Activated naive CD8-positive, alpha-beta T cell (primary cell): ENCODE measurements at regions not wholly inside any gene's neighbourhood (a gene's known extent, or its start where the extent isn't known, plus 50 kb on each side); places are given as distances from the start of the nearest gene placed in this dataset.

Experiments used
- H3K27ac Mint-ChIP-seq: one replicate; pipeline ENCODE4 v1.8.0; 2021; ENCODE audit warnings: mixed read lengths
- H3K27me3 Mint-ChIP-seq: one replicate; pipeline ENCODE4 v1.8.0; 2021; ENCODE audit warnings: mixed read lengths
- H3K36me3 Mint-ChIP-seq: one replicate; pipeline ENCODE4 v1.8.0; 2021; ENCODE audit warnings: mixed read lengths
- H3K4me1 Mint-ChIP-seq: one replicate; pipeline ENCODE4 v1.8.0; 2021; ENCODE audit warnings: low read depth, mixed read lengths
- H3K4me3 Mint-ChIP-seq: one replicate; pipeline ENCODE4 v1.8.0; 2021; ENCODE audit warnings: mild to moderate bottlenecking, mixed read lengths
- H3K9me3 Mint-ChIP-seq: one replicate; pipeline ENCODE4 v1.8.0; 2021; ENCODE audit warnings: low read depth, mixed read lengths

- Mint-ChIP-seq H3K4me3 (no peak overlapping the region), H3K9me3 (no peaks in the 10 kb centered on the region), H3K36me3 (peaks cover 6% of the 10 kb centered on the region), H3K27ac (no peak overlapping the region), H3K4me1 (no peaks in the 10 kb centered on the region), H3K27me3 (no peaks in the 10 kb centered on the region)
These were observed 199.4 kb downstream of the TANC2 start for GRCh38 chr17:63165400-63165799.

DNA sequence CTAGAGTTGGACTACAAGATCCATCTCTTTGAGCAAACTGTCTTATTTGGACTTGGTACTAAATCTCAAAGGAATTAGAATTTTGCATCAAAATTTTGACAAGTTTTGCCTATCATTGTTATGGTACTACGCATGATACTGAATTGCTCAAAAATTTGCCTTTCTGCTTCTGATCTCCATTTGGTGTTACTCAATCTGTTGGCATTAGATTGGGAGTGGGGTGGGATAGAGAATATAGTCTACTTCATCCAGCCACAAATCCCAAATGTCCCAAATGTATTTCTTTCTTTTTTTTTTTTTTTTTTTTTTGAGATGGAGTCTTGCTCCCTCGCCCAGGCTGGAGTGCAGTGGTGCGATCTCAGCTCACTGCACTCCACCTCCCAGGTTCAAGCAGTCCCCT, 204.8 kb downstream of the TANC2 start:
- H3K9me3 Mint-ChIP-seq, result no peaks in the 10 kb centered on the region
- peaks cover 10% of the 10 kb centered on the region for H3K36me3 Mint-ChIP-seq
- no peak overlapping the region for H3K27ac Mint-ChIP-seq
- no peaks in the 10 kb centered on the region for H3K4me1 Mint-ChIP-seq
- H3K4me3 Mint-ChIP-seq, result no peak overlapping the region
- no peaks in the 10 kb centered on the region for H3K27me3 Mint-ChIP-seq

DNA sequence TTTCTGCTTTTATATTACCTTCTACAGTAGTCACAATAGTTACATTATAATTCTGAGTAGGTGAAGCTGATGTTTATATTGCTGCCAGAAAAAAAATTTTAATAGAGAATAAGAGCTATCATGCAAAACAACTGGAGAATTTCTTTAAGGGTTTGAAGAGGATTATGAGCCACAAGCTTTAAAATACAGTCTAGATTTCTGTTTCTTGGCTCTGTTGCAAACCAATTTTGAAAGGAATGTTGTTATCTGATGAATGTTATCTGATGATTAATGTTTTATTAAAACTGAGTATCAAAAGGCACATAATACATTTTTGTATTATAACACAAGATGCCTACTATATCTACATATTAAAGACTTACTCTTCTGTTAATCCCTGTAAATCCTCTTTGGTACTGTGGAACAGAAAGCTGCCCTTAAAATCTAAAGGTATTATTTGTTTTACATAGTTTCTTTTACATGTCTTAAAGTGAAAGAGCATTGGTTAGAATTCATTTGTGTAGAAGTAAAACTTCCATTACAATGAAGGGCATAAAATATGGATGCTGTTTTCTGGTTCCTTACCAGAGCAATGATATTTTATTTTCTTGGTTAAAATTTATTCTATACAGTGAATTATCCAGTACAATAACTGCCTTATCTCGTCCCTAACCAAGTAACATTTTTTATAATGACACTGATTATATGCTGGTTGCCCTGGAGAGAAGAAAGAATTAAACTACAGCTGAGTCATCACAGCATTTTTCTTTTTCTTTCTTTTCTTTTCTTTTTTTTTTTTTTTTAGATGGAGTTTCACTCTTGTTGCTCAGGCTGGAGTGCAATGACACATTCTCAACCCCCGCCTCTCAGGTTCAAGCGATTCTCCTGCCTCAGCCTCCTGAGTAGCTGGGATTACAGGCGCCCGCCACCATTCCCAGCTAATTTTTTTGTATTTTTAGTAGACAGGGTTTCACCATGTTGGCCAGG, 205.7 kb downstream of the TANC2 start:
- no peaks in the 10 kb centered on the region for H3K27me3 Mint-ChIP-seq
- no peak overlapping the region for H3K4me3 Mint-ChIP-seq
- no peaks in the 10 kb centered on the region for H3K9me3 Mint-ChIP-seq
- no peaks in the 10 kb centered on the region for H3K4me1 Mint-ChIP-seq
- H3K36me3 Mint-ChIP-seq, result peaks cover 8% of the 10 kb centered on the region
- H3K27ac Mint-ChIP-seq, result no peak overlapping the region

- Mint-ChIP-seq H3K4me3 (no peak overlapping the region), H3K27me3 (no peaks in the 10 kb centered on the region), H3K9me3 (no peaks in the 10 kb centered on the region), H3K36me3 (peaks cover 11% of the 10 kb centered on the region), H3K4me1 (no peaks in the 10 kb centered on the region), H3K27ac (no peak overlapping the region)
These were observed 207.4 kb downstream of the TANC2 start for GRCh38 chr17:63173450-63173849.

- Mint-ChIP-seq H3K36me3 (peaks cover 11% of the 10 kb centered on the region), H3K27ac (no peak overlapping the region), H3K4me3 (no peak overlapping the region), H3K9me3 (no peaks in the 10 kb centered on the region), H3K27me3 (no peaks in the 10 kb centered on the region), H3K4me1 (no peaks in the 10 kb centered on the region)
These were observed 207.9 kb downstream of the TANC2 start for GRCh38 chr17:63173903-63174302.

- Mint-ChIP-seq H3K9me3 (no peaks in the 10 kb centered on the region), H3K27me3 (no peaks in the 10 kb centered on the region), H3K4me3 (no peak overlapping the region), H3K4me1 (no peaks in the 10 kb centered on the region), H3K36me3 (peaks cover 13% of the 10 kb centered on the region), H3K27ac (no peak overlapping the region)
These were observed 212.5 kb downstream of the TANC2 start for GRCh38 chr17:63178530-63178929.

GRCh38 chr17:63181856-63182255, 215.8 kb downstream of the TANC2 start:
- no peak overlapping the region for H3K27ac Mint-ChIP-seq
- H3K36me3 Mint-ChIP-seq, result peaks cover 11% of the 10 kb centered on the region
- H3K4me1 Mint-ChIP-seq, result no peaks in the 10 kb centered on the region

DNA sequence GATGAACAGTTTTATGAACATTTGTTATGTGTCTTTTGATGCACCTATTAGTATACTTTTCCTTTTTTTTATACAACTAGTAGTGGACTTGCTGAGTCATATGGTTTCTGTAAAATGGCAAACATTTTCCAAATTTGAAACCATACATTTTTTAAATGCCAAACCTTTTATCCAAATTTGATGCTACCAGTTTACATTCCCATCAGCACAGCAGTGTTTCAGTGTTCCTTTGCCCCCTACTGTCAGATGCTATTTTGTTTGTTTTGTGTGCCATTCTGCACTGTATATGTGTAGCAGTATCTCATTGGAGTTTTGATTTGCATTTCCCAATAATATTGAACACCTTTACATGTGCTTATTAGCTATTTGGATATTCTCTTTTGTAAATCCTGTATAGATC, 219.4 kb downstream of the TANC2 start:
- peaks cover 3% of the 10 kb centered on the region for H3K9me3 Mint-ChIP-seq
- H3K4me3 Mint-ChIP-seq, result no peak overlapping the region
- peaks cover 2% of the 10 kb centered on the region for H3K4me1 Mint-ChIP-seq
- H3K27ac Mint-ChIP-seq, result no peak overlapping the region
- peaks cover 9% of the 10 kb centered on the region for H3K36me3 Mint-ChIP-seq
- no peaks in the 10 kb centered on the region for H3K27me3 Mint-ChIP-seq

More at GRCh38 chr17:63181856-63182255, 215.8 kb downstream of the TANC2 start:
- peaks cover 3% of the 10 kb centered on the region for H3K9me3 Mint-ChIP-seq
- no peaks in the 10 kb centered on the region for H3K27me3 Mint-ChIP-seq
- H3K4me3 Mint-ChIP-seq, result no peak overlapping the region

DNA sequence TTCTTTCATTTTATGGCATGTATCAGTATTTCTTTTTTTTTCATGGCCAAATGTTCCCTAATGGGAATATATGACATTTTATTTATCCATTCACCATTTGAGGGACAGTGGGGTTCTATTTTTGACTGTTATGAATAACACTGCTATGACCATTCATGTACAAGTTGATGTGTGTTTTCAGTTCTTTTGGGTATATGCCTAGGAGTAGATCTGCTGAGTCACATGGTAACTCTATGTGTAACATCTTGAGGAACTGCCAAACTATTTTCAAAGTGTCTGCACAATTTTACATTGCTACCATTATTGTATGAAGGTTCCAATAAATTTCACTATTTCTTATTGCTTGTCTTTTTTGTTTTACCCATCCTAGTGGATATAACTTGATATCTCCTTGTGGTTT, 223.0 kb downstream of the TANC2 start:
- Mint-ChIP-seq H3K27ac (no peak overlapping the region), H3K36me3 (peaks cover 2% of the 10 kb centered on the region), H3K4me1 (peaks cover 2% of the 10 kb centered on the region), H3K4me3 (no peak overlapping the region), H3K27me3 (no peaks in the 10 kb centered on the region), H3K9me3 (peaks cover 3% of the 10 kb centered on the region)

GRCh38 chr17:63189930-63190329, 223.9 kb downstream of the TANC2 start:
- H3K4me1 Mint-ChIP-seq, result peaks cover 2% of the 10 kb centered on the region
- H3K9me3 Mint-ChIP-seq, result peaks cover 3% of the 10 kb centered on the region
- no peak overlapping the region for H3K27ac Mint-ChIP-seq
- H3K27me3 Mint-ChIP-seq, result no peaks in the 10 kb centered on the region
- H3K4me3 Mint-ChIP-seq, result no peak overlapping the region
- H3K36me3 Mint-ChIP-seq, result peaks cover 2% of the 10 kb centered on the region

- peaks cover 2% of the 10 kb centered on the region for H3K4me1 Mint-ChIP-seq
- peaks cover 5% of the 10 kb centered on the region for H3K36me3 Mint-ChIP-seq
- no peak overlapping the region for H3K4me3 Mint-ChIP-seq
- H3K9me3 Mint-ChIP-seq, result no peaks in the 10 kb centered on the region
- no peaks in the 10 kb centered on the region for H3K27me3 Mint-ChIP-seq
- no peak overlapping the region for H3K27ac Mint-ChIP-seq
These were observed 224.9 kb downstream of the TANC2 start for GRCh38 chr17:63190821-63191370.

- peaks cover 4% of the 10 kb centered on the region for H3K4me1 Mint-ChIP-seq
- no peak overlapping the region for H3K4me3 Mint-ChIP-seq
- peaks cover 7% of the 10 kb centered on the region for H3K36me3 Mint-ChIP-seq
- H3K27ac Mint-ChIP-seq, result no peak overlapping the region
- no peaks in the 10 kb centered on the region for H3K27me3 Mint-ChIP-seq
- no peaks in the 10 kb centered on the region for H3K9me3 Mint-ChIP-seq
These were observed 225.6 kb downstream of the TANC2 start for GRCh38 chr17:63191610-63192009.

DNA sequence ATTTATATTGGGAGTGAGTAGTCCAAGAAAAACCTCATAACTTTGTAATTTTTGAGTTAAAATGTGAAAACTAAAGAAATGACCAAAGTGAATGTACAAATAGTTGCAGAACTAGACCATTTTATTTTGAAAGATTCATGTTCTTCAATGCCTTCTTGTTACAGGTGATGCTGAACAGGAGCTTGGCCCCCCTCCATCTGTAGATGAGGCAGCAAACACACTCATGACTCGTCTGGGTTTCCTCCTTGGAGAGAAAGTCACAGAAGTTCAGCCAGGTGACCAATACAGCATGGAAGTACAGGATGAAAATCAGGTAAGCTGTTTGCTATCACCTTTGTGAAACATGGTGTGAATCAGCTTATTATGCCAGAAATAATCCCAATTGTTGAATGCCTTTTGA, 227.8 kb downstream of the TANC2 start:
- Mint-ChIP-seq H3K27ac (no peak overlapping the region), H3K36me3 (peaks cover 5% of the 10 kb centered on the region), H3K4me3 (no peak overlapping the region), H3K27me3 (no peaks in the 10 kb centered on the region), H3K9me3 (no peaks in the 10 kb centered on the region), H3K4me1 (peaks cover 4% of the 10 kb centered on the region)

GRCh38 chr17:63196772-63197335, 230.8 kb downstream of the TANC2 start:
- Mint-ChIP-seq H3K36me3 (peaks cover 13% of the 10 kb centered on the region), H3K4me3 (peak overlapping the region; percentile 17), H3K27ac (peak overlapping the region; percentile 19), H3K27me3 (no peaks in the 10 kb centered on the region), H3K4me1 (peaks cover 4% of the 10 kb centered on the region), H3K9me3 (no peaks in the 10 kb centered on the region)

DNA sequence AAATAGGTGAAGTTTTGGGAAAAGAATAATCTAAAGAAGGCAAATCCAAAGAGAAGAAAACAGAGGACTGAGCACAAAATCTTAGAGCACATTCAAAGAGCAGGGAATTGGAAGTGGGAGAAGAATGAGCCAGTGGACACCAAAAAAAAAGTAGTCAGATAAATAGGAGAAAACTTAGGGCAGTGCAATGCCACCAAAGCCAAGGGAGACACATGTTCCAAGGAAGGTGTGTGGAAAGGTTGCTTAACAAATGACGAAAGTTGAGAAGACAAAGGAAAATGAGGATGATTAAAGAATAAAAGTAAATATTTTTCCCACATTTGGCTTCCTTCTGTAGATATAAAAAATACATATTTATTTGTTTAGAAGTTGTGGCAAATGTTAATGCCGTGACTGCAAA, 237.6 kb downstream of the TANC2 start:
- H3K9me3 Mint-ChIP-seq, result peaks cover 13% of the 10 kb centered on the region
- H3K36me3 Mint-ChIP-seq, result peaks cover 27% of the 10 kb centered on the region
- no peak overlapping the region for H3K4me3 Mint-ChIP-seq
- no peaks in the 10 kb centered on the region for H3K27me3 Mint-ChIP-seq
- H3K27ac Mint-ChIP-seq, result no peak overlapping the region
- H3K4me1 Mint-ChIP-seq, result no peaks in the 10 kb centered on the region
